ENCODE measurements at regions not wholly inside any gene's neighbourhood (a gene's known extent, or its start where the extent isn't known, plus 50 kb on each side); places are given as distances from the start of the nearest gene placed in this dataset.

DNA sequence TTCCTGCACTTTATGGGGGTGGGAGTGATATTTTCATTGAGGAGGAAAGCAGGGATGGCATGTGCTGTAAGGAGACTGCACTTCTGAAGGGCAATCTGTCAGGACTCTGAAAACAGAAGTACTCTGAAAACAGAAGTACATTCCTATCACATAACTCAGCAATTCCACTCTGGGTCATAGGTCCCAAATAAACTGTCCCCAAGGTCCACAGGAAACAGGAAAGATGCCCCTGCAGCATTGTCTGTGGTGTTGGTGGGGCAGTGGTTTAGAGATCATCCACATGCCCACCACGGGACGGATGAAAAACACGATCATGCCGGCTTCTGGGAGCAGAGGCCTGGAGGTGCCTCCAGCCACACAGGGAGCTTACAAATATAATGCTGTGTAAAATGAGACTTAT lies 150.3 kb downstream of the OTOR start:
- no peak overlapping the region for H3K4me3 ChIP-seq (ENCODE audit: insufficient read depth, low read length, poor library complexity, severe bottlenecking)
- H3F3A ChIP-seq (ENCODE audit: insufficient read depth): no peaks in the 10 kb centered on the region
- H3K36me3 ChIP-seq (ENCODE audit: low read length): no peaks in the 10 kb centered on the region
- H3K79me2 ChIP-seq (ENCODE audit: insufficient read depth, low read length): no peaks in the 10 kb centered on the region
- no peaks in the 10 kb centered on the region for H4K20me1 ChIP-seq (ENCODE audit: low read depth, low read length)
- no peaks in the 10 kb centered on the region for H3K9me2 ChIP-seq (replicated peaks; ENCODE audit: insufficient read depth, low read length)
- TF ChIP-seq, protein P1, sequence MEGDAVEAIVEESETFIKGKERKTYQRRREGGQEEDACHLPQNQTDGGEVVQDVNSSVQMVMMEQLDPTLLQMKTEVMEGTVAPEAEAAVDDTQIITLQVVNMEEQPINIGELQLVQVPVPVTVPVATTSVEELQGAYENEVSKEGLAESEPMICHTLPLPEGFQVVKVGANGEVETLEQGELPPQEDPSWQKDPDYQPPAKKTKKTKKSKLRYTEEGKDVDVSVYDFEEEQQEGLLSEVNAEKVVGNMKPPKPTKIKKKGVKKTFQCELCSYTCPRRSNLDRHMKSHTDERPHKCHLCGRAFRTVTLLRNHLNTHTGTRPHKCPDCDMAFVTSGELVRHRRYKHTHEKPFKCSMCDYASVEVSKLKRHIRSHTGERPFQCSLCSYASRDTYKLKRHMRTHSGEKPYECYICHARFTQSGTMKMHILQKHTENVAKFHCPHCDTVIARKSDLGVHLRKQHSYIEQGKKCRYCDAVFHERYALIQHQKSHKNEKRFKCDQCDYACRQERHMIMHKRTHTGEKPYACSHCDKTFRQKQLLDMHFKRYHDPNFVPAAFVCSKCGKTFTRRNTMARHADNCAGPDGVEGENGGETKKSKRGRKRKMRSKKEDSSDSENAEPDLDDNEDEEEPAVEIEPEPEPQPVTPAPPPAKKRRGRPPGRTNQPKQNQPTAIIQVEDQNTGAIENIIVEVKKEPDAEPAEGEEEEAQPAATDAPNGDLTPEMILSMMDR (IDR thresholded peaks at IDR 0.05; ENCODE audit: insufficient read depth, low read length, poor library complexity, severe bottlenecking): no peak
- no peak for TF ChIP-seq EZH2phosphoT487 (conservative IDR thresholded peaks at IDR 0.05; ENCODE audit: low read length)
- H2AFZ ChIP-seq (ENCODE audit: low read depth, low read length, severe bottlenecking): no peak overlapping the region
- H3K9ac ChIP-seq (ENCODE audit: low read length): no peak overlapping the region
- H3K27me3 ChIP-seq (ENCODE audit: low read length): no peaks in the 10 kb centered on the region
- no peak overlapping the region for H3K4me2 ChIP-seq (ENCODE audit: low read depth, low read length, poor library complexity, severe bottlenecking)
- H3K9me3 ChIP-seq (ENCODE audit: insufficient read depth, low read length): no peaks in the 10 kb centered on the region
- no peak overlapping the region for H3K27ac ChIP-seq (ENCODE audit: low read depth, low read length)

DNA sequence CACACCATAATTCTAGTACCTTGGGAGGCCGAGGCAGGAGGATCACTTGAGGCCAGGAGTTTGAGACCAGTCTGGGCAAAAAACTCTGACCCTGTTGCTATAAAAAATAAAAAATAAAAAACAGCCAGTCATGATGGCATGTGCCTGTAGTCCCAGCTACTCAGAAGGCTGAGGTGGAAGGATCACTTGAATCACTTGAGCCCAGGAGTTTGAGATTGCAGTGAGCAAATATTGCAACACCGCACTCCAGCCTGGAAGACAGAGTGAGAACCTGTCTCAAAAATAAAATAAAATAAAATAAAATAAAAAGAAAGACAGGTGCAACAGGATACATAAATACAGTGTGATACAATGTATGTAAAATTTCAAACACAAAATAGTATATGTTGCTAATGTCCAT lies 154.5 kb downstream of the OTOR start:
- Histone ChIP-seq H3K27ac (ENCODE audit: low read depth, low read length) (no peak overlapping the region), H3K27me3 (ENCODE audit: low read length) (no peaks in the 10 kb centered on the region), H3K4me3 (ENCODE audit: insufficient read depth, low read length, poor library complexity, severe bottlenecking) (no peak overlapping the region), H3K9ac (ENCODE audit: low read length) (no peak overlapping the region), H3K79me2 (ENCODE audit: insufficient read depth, low read length) (no peaks in the 10 kb centered on the region), H3K9me3 (ENCODE audit: insufficient read depth, low read length) (no peaks in the 10 kb centered on the region), H3F3A (ENCODE audit: insufficient read depth) (no peaks in the 10 kb centered on the region), H3K9me2 (replicated peaks; ENCODE audit: insufficient read depth, low read length) (no peaks in the 10 kb centered on the region), H4K20me1 (ENCODE audit: low read depth, low read length) (no peaks in the 10 kb centered on the region), H3K4me2 (ENCODE audit: low read depth, low read length, poor library complexity, severe bottlenecking) (no peak overlapping the region), H3K36me3 (ENCODE audit: low read length) (no peaks in the 10 kb centered on the region), H2AFZ (ENCODE audit: low read depth, low read length, severe bottlenecking) (no peak overlapping the region)
- TF ChIP-seq, protein P1 (IDR thresholded peaks at IDR 0.05; ENCODE audit: insufficient read depth, low read length, poor library complexity, severe bottlenecking): no peak
- no peak for TF ChIP-seq EZH2phosphoT487 (conservative IDR thresholded peaks at IDR 0.05; ENCODE audit: low read length)

DNA sequence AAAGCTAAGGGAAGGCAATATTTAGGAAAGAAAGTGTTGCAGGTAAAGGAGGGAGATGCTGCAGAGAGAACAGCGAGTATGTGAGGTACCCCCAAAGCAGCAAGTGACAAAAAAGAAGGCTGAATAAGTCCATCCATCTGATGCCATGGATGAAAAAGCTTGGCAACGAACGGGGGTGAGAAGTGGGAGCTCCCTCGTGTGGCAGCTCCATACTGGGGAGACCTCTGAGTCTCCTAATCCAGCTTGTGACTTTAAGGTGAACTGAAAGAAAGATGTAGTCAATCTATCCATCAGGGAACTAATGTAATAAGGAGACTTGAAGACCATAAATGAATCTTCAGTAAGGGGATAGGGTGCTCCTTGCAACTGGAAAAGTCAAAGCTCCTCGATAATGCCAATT lies 156.6 kb downstream of the OTOR start:
- no peaks in the 10 kb centered on the region for H3K27me3 ChIP-seq (ENCODE audit: low read length)
- no peaks in the 10 kb centered on the region for H3K9me3 ChIP-seq (ENCODE audit: insufficient read depth, low read length)
- H3K4me2 ChIP-seq (ENCODE audit: low read depth, low read length, poor library complexity, severe bottlenecking): no peak overlapping the region
- H3K36me3 ChIP-seq (ENCODE audit: low read length): no peaks in the 10 kb centered on the region
- H3K9me2 ChIP-seq (replicated peaks; ENCODE audit: insufficient read depth, low read length): no peaks in the 10 kb centered on the region
- TF ChIP-seq, protein P1 (IDR thresholded peaks at IDR 0.05; ENCODE audit: insufficient read depth, low read length, poor library complexity, severe bottlenecking): no peak
- no peak for TF ChIP-seq EZH2phosphoT487 (conservative IDR thresholded peaks at IDR 0.05; ENCODE audit: low read length)
- H3K4me3 ChIP-seq (ENCODE audit: insufficient read depth, low read length, poor library complexity, severe bottlenecking): no peak overlapping the region
- H3K27ac ChIP-seq (ENCODE audit: low read depth, low read length): no peak overlapping the region
- H3F3A ChIP-seq (ENCODE audit: insufficient read depth): no peaks in the 10 kb centered on the region
- no peaks in the 10 kb centered on the region for H3K79me2 ChIP-seq (ENCODE audit: insufficient read depth, low read length)
- H4K20me1 ChIP-seq (ENCODE audit: low read depth, low read length): no peaks in the 10 kb centered on the region
- no peak overlapping the region for H3K9ac ChIP-seq (ENCODE audit: low read length)
- no peak overlapping the region for H2AFZ ChIP-seq (ENCODE audit: low read depth, low read length, severe bottlenecking)

Data from SU-DHL-6 (cell line).